ENCODE measurements at regions not wholly inside any gene's neighbourhood (a gene's known extent, or its start where the extent isn't known, plus 50 kb on each side); places are given as distances from the start of the nearest gene placed in this dataset.
"Not testable (repeated sequence)": the region's sequence is repeated elsewhere in the genome, so short reads cannot be mapped to it uniquely, and the experiment has no call there.

DNA sequence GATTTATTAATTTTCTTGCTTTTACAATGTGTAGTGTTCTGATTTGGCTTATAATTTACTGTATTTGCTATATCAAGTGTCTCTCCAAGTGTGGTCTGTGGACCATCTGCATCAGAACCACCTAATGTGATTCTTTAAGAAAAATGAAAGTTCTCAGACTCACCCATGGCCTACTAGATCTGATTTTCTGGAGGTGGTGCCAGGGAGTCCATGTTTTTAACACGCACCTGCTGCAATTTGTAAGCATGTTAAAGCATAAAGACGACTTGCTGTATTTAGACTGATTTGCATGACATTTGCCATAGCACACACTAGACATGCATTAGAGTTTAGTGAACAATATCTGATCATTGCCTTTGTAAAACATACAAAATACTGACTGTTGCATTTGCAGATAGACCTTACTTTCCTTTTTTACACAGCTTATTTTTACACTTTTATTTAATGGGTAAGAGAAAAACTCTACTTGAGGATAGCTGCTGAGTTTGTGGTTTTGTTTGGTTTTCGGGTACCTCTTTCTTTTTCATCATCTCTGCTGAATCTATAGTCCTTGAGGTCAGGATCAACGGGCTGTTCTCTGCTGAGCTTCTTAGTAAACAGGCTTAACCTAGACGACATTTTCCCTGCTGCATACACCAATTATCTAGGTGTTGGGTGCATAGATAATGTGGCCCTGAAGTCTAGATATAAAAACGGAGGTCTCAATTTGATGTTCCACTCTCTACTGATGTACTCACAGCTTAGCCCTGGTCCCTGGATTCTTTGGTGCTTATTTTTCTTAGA, 138.0 kb upstream of the ZNF366 start:
- no peaks in the 10 kb centered on the region for H3K27me3 ChIP-seq (ENCODE audit: insufficient read depth, low read depth, severe bottlenecking)
- H3K36me3 ChIP-seq = no peaks in the 10 kb centered on the region
- no peak overlapping the region for H3K27ac ChIP-seq
- no peak for DNase-seq
- H3K4me3 ChIP-seq (ENCODE audit: low read depth, low read length) = no peak overlapping the region
- H3K9me3 ChIP-seq (ENCODE audit: severe bottlenecking) = no peaks in the 10 kb centered on the region
- TF ChIP-seq CTCF (IDR thresholded peaks at IDR 0.05; ENCODE audit: low read depth, low read length) = no peak

GRCh38 chr5:72644296-72644695, 137.1 kb upstream of the ZNF366 start:
- Histone ChIP-seq H3K27ac (no peak overlapping the region), H3K9me3 (ENCODE audit: severe bottlenecking) (no peaks in the 10 kb centered on the region), H3K27me3 (ENCODE audit: insufficient read depth, low read depth, severe bottlenecking) (no peaks in the 10 kb centered on the region), H3K36me3 (no peaks in the 10 kb centered on the region), H3K4me3 (ENCODE audit: low read depth, low read length) (no peak overlapping the region)
- TF ChIP-seq CTCF (IDR thresholded peaks at IDR 0.05; ENCODE audit: low read depth, low read length) = no peak
- no peak for DNase-seq

GRCh38 chr5:72641164-72641563, 134.0 kb upstream of the ZNF366 start:
- H3K9me3 ChIP-seq (ENCODE audit: severe bottlenecking) = no peaks in the 10 kb centered on the region
- no peaks in the 10 kb centered on the region for H3K27me3 ChIP-seq (ENCODE audit: insufficient read depth, low read depth, severe bottlenecking)
- DNase-seq = no peak
- no peak overlapping the region for H3K4me3 ChIP-seq (ENCODE audit: low read depth, low read length)
- H3K27ac ChIP-seq = no peak overlapping the region
- no peak for TF ChIP-seq CTCF (IDR thresholded peaks at IDR 0.05; ENCODE audit: low read depth, low read length)
- H3K36me3 ChIP-seq = no peaks in the 10 kb centered on the region

GRCh38 chr5:72637058-72637457, 129.8 kb upstream of the ZNF366 start:
- no peak overlapping the region for H3K27ac ChIP-seq
- TF ChIP-seq CTCF (IDR thresholded peaks at IDR 0.05; ENCODE audit: low read depth, low read length) = no peak
- H3K36me3 ChIP-seq = no peaks in the 10 kb centered on the region
- no peaks in the 10 kb centered on the region for H3K27me3 ChIP-seq (ENCODE audit: insufficient read depth, low read depth, severe bottlenecking)
- no peak overlapping the region for H3K4me3 ChIP-seq (ENCODE audit: low read depth, low read length)
- DNase-seq = no peak
- no peaks in the 10 kb centered on the region for H3K9me3 ChIP-seq (ENCODE audit: severe bottlenecking)

DNA sequence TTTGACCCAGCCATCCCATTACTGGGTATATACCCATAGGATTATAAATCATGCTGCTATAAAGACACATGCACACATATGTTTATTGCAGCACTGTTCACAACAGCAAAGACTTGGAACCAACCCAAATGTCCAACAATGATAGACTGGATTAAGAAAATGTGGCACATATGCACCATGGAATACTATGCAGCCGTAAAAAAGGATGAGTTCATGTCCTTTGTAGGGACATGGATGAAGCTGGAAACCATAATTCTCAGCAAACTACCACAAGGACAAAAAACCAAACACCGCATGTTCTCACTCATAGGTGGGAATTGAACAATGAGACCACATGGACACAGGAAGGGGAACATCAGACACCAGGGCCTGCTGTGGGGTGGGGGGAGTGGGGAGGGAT, 129.4 kb upstream of the ZNF366 start:
- H3K27ac ChIP-seq; H3K9me3 ChIP-seq (ENCODE audit: severe bottlenecking); H3K36me3 ChIP-seq; DNase-seq; H3K27me3 ChIP-seq (ENCODE audit: insufficient read depth, low read depth, severe bottlenecking); H3K4me3 ChIP-seq (ENCODE audit: low read depth, low read length): not testable (repeated sequence)

DNA sequence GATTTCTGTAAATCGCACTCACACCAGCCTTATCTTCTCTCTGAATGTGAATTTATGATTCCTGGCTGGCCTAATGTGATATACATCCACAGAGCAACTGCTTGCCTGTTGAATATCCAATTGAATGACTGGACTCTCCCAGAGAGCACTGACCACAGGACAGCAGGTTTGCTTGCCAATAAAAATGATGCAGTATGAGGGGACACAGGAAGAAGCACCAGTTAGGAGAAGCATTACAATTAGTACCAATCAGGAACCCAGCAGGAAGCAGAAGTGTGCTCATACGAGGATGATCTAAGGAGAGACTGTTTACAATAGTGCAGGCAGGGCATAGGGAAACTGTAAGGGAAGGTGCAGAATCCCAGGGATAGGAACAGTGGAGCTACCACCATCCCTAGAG, 127.2 kb upstream of the ZNF366 start:
- no peak for TF ChIP-seq CTCF (IDR thresholded peaks at IDR 0.05; ENCODE audit: low read depth, low read length)
- H3K9me3 ChIP-seq (ENCODE audit: severe bottlenecking) = no peaks in the 10 kb centered on the region
- no peaks in the 10 kb centered on the region for H3K27me3 ChIP-seq (ENCODE audit: insufficient read depth, low read depth, severe bottlenecking)
- no peak overlapping the region for H3K4me3 ChIP-seq (ENCODE audit: low read depth, low read length)
- H3K36me3 ChIP-seq = no peaks in the 10 kb centered on the region
- no peak for DNase-seq
- H3K27ac ChIP-seq = no peak overlapping the region

Data from WERI-Rb-1 (cell line).